Erythroblast (primary cell): ENCODE measurements at regions not wholly inside any gene's neighbourhood (a gene's known extent, or its start where the extent isn't known, plus 50 kb on each side); places are given as distances from the start of the nearest gene placed in this dataset.

Experiments used
- GATA1 ChIP-seq: IDR thresholded peaks from 2 replicates; pipeline ENCODE4 v1.6.1; 2011; ENCODE audit warnings: low read depth, mild to moderate bottlenecking, control low read depth, low read length, moderate library complexity
- POLR2A ChIP-seq: IDR thresholded peaks from 2 replicates; pipeline ENCODE4 v1.6.1; 2011; ENCODE audit warnings: mild to moderate bottlenecking, low read length

DNA sequence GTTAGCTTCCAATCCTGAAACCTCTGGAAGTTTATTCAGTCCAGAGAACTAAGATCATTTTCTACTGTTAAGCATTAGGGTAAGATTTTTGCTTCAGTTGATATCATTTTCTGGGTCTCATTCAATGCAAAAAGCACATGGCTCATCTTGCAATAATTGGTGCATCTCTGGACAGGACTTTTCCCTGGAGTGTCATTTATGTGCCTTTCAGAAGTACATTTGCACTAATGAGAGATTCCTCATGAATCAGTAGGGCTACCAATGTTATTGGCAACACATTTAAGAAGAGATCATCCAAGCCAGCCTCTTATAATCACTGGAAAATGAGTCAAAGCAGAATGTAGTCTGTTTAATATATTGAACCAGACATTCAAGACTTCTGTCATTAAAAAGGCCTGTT, 224.2 kb upstream of the CHRNA7 start:
- TF ChIP-seq POLR2A: no peak
- no peak for TF ChIP-seq GATA1
